Tibial nerve (tissue), 4 donors: ENCODE measurements at regions not wholly inside any gene's neighbourhood (a gene's known extent, or its start where the extent isn't known, plus 50 kb on each side); places are given as distances from the start of the nearest gene placed in this dataset.

Source experiments
- EP300 ChIP-seq, 2 donors: sonication (generic); formaldehyde crosslinking; IDR thresholded peaks; one replicate each; pipeline ENCODE4 v1.6.1; 2017; ENCODE audit warnings: antibody characterized with exemption in 2 of 2, mild to moderate bottlenecking in 1 of 2
- POLR2A ChIP-seq, 2 donors: fragments of 450-650 bp; IDR thresholded peaks; one replicate each; pipeline ENCODE4 v1.6.1; 2017; ENCODE audit warnings: antibody characterized with exemption in 2 of 2, mild to moderate bottlenecking in 2 of 2, moderate library complexity in 2 of 2
- TF ChIP-seq, protein P1 (sequence below), 5 experiments: fragments of 200-600 bp in 3 of 5; fragments of 450-650 bp in 2 of 5; sonication (generic) in 3 of 5; IDR thresholded peaks; one replicate each; pipeline ENCODE4 v1.5.1; 2016 to 2019; ENCODE audit warnings: antibody characterized with exemption in 5 of 5, mild to moderate bottlenecking in 3 of 5, moderate library complexity in 2 of 5

DNA sequence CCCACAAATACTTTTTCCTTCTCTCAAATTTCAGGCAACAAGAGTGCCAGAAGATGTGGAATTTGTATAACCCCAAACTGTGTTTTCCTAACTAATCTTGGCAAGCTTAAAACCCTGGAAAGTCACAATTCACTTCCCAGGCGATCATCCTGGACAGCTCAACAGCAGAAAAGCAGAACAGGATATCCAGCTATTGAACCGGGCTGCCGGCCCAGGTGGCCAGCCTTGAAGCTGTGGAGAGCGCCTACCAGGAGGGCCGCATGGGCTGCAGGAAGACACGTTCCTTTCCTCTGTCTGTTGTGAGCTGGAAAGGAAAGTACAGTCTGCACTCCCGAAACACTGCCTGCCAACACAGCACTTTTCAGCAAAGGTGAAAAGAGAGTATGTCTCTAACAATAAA is 719.7 kb upstream of the MARCKS start:
- TF ChIP-seq, protein P1, sequence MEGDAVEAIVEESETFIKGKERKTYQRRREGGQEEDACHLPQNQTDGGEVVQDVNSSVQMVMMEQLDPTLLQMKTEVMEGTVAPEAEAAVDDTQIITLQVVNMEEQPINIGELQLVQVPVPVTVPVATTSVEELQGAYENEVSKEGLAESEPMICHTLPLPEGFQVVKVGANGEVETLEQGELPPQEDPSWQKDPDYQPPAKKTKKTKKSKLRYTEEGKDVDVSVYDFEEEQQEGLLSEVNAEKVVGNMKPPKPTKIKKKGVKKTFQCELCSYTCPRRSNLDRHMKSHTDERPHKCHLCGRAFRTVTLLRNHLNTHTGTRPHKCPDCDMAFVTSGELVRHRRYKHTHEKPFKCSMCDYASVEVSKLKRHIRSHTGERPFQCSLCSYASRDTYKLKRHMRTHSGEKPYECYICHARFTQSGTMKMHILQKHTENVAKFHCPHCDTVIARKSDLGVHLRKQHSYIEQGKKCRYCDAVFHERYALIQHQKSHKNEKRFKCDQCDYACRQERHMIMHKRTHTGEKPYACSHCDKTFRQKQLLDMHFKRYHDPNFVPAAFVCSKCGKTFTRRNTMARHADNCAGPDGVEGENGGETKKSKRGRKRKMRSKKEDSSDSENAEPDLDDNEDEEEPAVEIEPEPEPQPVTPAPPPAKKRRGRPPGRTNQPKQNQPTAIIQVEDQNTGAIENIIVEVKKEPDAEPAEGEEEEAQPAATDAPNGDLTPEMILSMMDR (IDR thresholded peaks at IDR 0.05) = no peak
- TF ChIP-seq POLR2A (IDR thresholded peaks at IDR 0.05) = no peak
- TF ChIP-seq EP300 (IDR thresholded peaks at IDR 0.05) = no peak
